Right lobe of liver (tissue), 4 donors: ENCODE measurements at regions not wholly inside any gene's neighbourhood (a gene's known extent, or its start where the extent isn't known, plus 50 kb on each side); places are given as distances from the start of the nearest gene placed in this dataset.

ENCODE experiments used
- CTCF ChIP-seq, 4 donors: fragments of 200-600 bp in 3 of 4; fragments of 450-650 bp in 1 of 4; IDR thresholded peaks; one replicate each; pipeline versions ENCODE4 v1.5.1 to v1.8.0; 2016 to 2022; ENCODE audit warnings: antibody characterized with exemption in 4 of 4, mild to moderate bottlenecking in 2 of 4
- POLR2A ChIP-seq: fragments of 450-650 bp; IDR thresholded peaks from one replicate; pipeline ENCODE4 v1.6.1; 2017; ENCODE audit warnings: antibody characterized with exemption, mild to moderate bottlenecking
- donor health status: DM: no; HTN: no; CAD: no.
- donor health status: DM: no; HTN: no; CAD: no.
- donor health status: DM: no; HTN: yes; CAD: no.

DNA sequence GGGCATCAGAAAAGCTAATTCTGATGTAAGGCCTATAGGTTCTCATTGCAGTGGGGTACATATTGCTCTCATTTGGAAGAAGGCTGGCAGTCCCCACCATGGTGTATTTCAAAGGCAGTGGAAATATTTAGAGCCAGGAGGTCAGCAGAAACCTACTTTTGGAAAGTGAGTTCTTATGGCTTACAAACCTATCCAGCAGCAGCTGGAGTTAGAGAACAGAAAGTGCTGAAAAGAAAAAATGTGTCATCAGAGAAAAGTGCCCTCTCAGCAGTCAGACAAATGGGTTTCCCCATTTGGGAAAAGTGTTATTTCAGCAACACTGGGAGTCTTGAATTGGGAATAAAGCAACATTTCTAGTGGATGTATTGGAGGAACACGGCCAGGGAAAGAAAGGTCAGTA lies 105.7 kb upstream of the IGFBP3 start:
- TF ChIP-seq CTCF (IDR thresholded peaks at IDR 0.05) (no peak), POLR2A (no peak)
